Prostate gland (tissue), 2 donors: ENCODE measurements at regions not wholly inside any gene's neighbourhood (a gene's known extent, or its start where the extent isn't known, plus 50 kb on each side); places are given as distances from the start of the nearest gene placed in this dataset.

Experiments
- POLR2AphosphoS5 ChIP-seq: sonication (generic); formaldehyde crosslinking; IDR thresholded peaks from one replicate; pipeline ENCODE4 v1.6.1; 2017; ENCODE audit warnings: antibody characterized with exemption
- TF ChIP-seq, protein P1 (sequence below), 4 experiments: fragments of 200-600 bp in 2 of 4; fragments of 450-650 bp in 2 of 4; sonication (generic) in 2 of 4; IDR thresholded peaks; 1 replicate in 3 of 4; 2 replicates in 1 of 4; pipeline ENCODE4 v1.5.1; 2016 to 2019; ENCODE audit warnings: antibody characterized with exemption in 4 of 4, mild to moderate bottlenecking in 2 of 4, moderate library complexity in 2 of 4

DNA sequence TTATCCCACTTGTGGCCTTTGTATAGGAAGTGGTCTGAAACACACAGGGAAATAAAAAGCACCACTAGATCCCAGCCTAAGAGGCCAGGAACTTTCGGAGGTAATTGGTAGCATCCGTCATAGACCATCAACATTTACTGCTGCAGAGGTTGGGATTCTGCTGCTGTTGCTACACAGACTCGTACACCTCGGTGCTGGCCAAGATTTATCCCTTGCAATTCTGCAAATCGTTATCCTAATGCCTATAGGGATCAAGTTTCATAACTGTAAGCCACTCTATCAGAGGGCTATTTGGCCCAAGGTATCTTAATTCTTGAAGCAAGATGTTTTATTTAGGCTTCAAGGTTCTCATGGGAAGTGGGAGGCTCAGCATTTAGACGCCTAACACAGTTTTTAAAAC, 913.6 kb downstream of the GALC start:
- TF ChIP-seq, protein P1, sequence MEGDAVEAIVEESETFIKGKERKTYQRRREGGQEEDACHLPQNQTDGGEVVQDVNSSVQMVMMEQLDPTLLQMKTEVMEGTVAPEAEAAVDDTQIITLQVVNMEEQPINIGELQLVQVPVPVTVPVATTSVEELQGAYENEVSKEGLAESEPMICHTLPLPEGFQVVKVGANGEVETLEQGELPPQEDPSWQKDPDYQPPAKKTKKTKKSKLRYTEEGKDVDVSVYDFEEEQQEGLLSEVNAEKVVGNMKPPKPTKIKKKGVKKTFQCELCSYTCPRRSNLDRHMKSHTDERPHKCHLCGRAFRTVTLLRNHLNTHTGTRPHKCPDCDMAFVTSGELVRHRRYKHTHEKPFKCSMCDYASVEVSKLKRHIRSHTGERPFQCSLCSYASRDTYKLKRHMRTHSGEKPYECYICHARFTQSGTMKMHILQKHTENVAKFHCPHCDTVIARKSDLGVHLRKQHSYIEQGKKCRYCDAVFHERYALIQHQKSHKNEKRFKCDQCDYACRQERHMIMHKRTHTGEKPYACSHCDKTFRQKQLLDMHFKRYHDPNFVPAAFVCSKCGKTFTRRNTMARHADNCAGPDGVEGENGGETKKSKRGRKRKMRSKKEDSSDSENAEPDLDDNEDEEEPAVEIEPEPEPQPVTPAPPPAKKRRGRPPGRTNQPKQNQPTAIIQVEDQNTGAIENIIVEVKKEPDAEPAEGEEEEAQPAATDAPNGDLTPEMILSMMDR (IDR thresholded peaks at IDR 0.05): no peak
- no peak for TF ChIP-seq POLR2AphosphoS5
